ENCODE measurements at regions not wholly inside any gene's neighbourhood (a gene's known extent, or its start where the extent isn't known, plus 50 kb on each side); places are given as distances from the start of the nearest gene placed in this dataset.
A peak's percentile ranks its signal among the peaks of the same experiment; 100 is the strongest.

DNA sequence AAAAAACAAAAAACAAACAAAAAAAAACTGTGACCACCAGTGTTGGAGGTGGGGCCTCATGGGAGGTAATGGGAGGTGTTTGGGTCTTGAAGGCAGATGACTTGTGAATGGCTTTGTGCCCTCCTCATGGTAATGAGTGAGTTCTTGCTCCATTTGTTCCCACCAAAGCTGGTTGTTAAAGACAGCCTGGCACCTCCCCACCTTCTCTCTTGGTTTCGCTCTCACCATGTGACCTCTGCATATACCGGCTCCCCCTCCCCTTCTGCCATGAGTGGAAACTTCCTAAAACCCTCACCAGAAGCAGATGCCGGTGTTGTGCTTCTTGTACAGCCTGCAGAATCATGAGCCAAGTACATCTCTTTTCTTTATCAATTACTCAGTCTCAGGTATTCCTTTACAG is 61.5 kb upstream of the ATP11B start:
- WGBS = 79% methylated on average over 3 of the region's 3 CpGs
- Histone ChIP-seq H3K27ac (ENCODE audit: low read length, poor library complexity, severe bottlenecking) (no peak overlapping the region), H3K4me3 (ENCODE audit: insufficient read depth in 1 of 2, low read depth in 1 of 2, low read length in 2 of 2) (no peak overlapping the region)

DNA sequence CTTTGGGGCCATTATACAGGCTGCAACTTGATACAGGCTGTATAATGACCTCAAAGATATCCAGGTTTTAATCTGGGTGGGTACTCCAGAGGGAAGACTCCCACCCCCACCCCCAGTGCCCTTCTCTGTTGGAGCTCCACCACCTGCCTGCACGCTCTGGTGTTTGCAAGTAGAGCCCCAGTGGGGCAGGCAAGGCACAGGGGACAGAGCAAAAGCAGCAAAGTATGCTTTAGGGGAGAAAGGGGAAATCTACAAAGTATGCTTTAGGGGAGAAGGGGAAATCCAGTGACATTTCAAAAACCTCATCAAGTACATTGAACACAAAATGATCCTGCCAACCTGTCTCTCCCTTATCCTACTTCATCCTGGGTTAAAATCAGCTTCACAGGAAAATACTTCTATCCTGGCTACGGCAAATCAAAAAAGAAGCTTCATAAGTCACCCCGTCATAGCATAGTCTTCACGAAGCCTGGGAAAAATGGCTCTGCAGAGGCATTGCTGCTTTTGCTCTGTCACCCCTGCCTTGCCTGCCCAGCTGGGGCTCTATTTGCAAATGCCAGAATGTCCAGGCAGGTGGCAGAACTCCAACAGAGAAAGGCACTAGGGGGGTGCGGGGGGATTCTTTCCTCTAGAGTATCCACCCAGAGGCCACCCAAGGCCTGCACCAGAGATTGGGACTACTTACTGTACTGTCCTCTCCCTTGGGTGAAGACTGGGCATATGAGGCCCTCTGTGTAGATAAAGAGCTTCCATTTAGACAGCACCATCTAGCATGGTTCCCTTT is 60.9 kb upstream of the ATP11B start:
- H3K36me3 ChIP-seq (ENCODE audit: control insufficient read depth in 1 of 2, insufficient read depth in 2 of 2, low read depth in 1 of 2, low read length in 2 of 2) = no peaks in the 10 kb centered on the region
- H3K14ac ChIP-seq (ENCODE audit: low read length in 2 of 2) = no peak overlapping the region
- no peak for DNase-seq
- H3K4ac ChIP-seq (ENCODE audit: low read depth in 1 of 2, low read length in 2 of 2) = no peak overlapping the region
- H2BK5ac ChIP-seq (ENCODE audit: low read depth, low read length, poor library complexity, severe bottlenecking) = no peak overlapping the region
- H4K8ac ChIP-seq (ENCODE audit: low read length) = no peak overlapping the region
- H3K4me3 ChIP-seq (ENCODE audit: insufficient read depth in 1 of 2, low read depth in 1 of 2, low read length in 2 of 2) = no peak overlapping the region
- H2AFZ ChIP-seq (ENCODE audit: low read depth, low read length) = no peak overlapping the region
- no peak overlapping the region for H3K27ac ChIP-seq (ENCODE audit: low read length, poor library complexity, severe bottlenecking)
- H2BK12ac ChIP-seq (ENCODE audit: low read length in 2 of 2) = no peak overlapping the region
- H3K23ac ChIP-seq (ENCODE audit: low read length in 2 of 2) = peak overlapping the region in 1 of 2 experiments; percentile 42
- no peak overlapping the region for H2BK15ac ChIP-seq (ENCODE audit: low read depth, poor library complexity, severe bottlenecking)
- 78% methylated on average over 4 of the region's 5 CpGs for WGBS
- H3K79me1 ChIP-seq (replicated peaks; ENCODE audit: low read length, poor library complexity, severe bottlenecking) = no peaks in the 10 kb centered on the region
- H2BK120ac ChIP-seq (ENCODE audit: low read depth, low read length) = no peak overlapping the region
- H4K91ac ChIP-seq (ENCODE audit: low read length) = no peak overlapping the region
- H2AK5ac ChIP-seq (ENCODE audit: low read length, severe bottlenecking) = no peak overlapping the region
- no peaks in the 10 kb centered on the region for H3K4me1 ChIP-seq (ENCODE audit: control insufficient read depth, insufficient read depth, low read depth, low read length)
- H3K4me2 ChIP-seq (ENCODE audit: low read length, poor library complexity, severe bottlenecking) = no peak overlapping the region
- no peak overlapping the region for H3K18ac ChIP-seq (ENCODE audit: low read depth in 1 of 2, low read length in 2 of 2)
- peaks cover 5 to 11% of the 10 kb centered on the region in 2 experiments for H3K27me3 ChIP-seq (ENCODE audit: control insufficient read depth in 1 of 2, insufficient read depth in 1 of 2, low read length in 2 of 2)
- H3K9ac ChIP-seq (ENCODE audit: low read length) = no peak overlapping the region
- H3K9me3 ChIP-seq (ENCODE audit: control insufficient read depth, low read length) = no peaks in the 10 kb centered on the region

More for the DNA sequence above, 61.5 kb upstream of the ATP11B start:
- Histone ChIP-seq H3K23ac (ENCODE audit: low read length in 2 of 2) (no peak overlapping the region), H3K4ac (ENCODE audit: low read depth in 1 of 2, low read length in 2 of 2) (no peak overlapping the region), H2AFZ (ENCODE audit: low read depth, low read length) (no peak overlapping the region), H3K18ac (ENCODE audit: low read depth in 1 of 2, low read length in 2 of 2) (no peak overlapping the region), H3K9ac (ENCODE audit: low read length) (no peak overlapping the region), H2BK120ac (ENCODE audit: low read depth, low read length) (no peak overlapping the region), H3K4me2 (ENCODE audit: low read length, poor library complexity, severe bottlenecking) (no peak overlapping the region), H4K91ac (ENCODE audit: low read length) (no peak overlapping the region), H4K8ac (ENCODE audit: low read length) (no peak overlapping the region), H2BK5ac (ENCODE audit: low read depth, low read length, poor library complexity, severe bottlenecking) (no peak overlapping the region), H3K14ac (ENCODE audit: low read length in 2 of 2) (no peak overlapping the region), H2BK12ac (ENCODE audit: low read length in 2 of 2) (no peak overlapping the region), H2AK5ac (ENCODE audit: low read length, severe bottlenecking) (no peak overlapping the region), H3K27me3 (ENCODE audit: control insufficient read depth in 1 of 2, insufficient read depth in 1 of 2, low read length in 2 of 2) (peaks cover 5 to 11% of the 10 kb centered on the region in 2 experiments), H3K79me1 (replicated peaks; ENCODE audit: low read length, poor library complexity, severe bottlenecking) (no peaks in the 10 kb centered on the region), H3K36me3 (ENCODE audit: control insufficient read depth in 1 of 2, insufficient read depth in 2 of 2, low read depth in 1 of 2, low read length in 2 of 2) (no peaks in the 10 kb centered on the region), H2BK15ac (ENCODE audit: low read depth, poor library complexity, severe bottlenecking) (no peak overlapping the region), H3K9me3 (ENCODE audit: control insufficient read depth, low read length) (no peaks in the 10 kb centered on the region), H3K4me1 (ENCODE audit: control insufficient read depth, insufficient read depth, low read depth, low read length) (no peaks in the 10 kb centered on the region)
- DNase-seq = no peak

DNA sequence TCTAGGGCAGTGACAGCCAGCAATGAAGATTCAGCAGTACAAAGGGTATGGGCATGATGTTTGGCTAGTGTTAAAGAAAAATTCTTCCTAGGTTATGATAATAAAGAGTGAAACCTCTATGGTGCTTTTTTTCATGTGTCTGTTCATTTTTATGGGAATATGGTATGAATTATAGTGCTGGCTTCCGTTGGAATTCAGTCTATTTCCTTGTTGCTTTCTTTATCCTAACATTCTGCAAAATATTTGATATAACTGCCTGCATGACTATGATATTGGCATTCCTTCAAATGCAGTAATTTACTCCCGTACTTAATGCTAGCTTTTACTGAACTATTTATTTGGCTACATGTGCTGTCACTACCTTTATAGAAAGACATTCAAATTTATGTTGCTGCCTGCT is 57.6 kb upstream of the ATP11B start:
- Histone ChIP-seq H3K9ac (ENCODE audit: low read length) (no peak overlapping the region), H2AK5ac (ENCODE audit: low read length, severe bottlenecking) (no peak overlapping the region), H2BK12ac (ENCODE audit: low read length in 2 of 2) (no peak overlapping the region), H3K27ac (ENCODE audit: low read length, poor library complexity, severe bottlenecking) (no peak overlapping the region), H3K23ac (ENCODE audit: low read length in 2 of 2) (no peak overlapping the region), H4K8ac (ENCODE audit: low read length) (no peak overlapping the region), H3K27me3 (ENCODE audit: control insufficient read depth in 1 of 2, insufficient read depth in 1 of 2, low read length in 2 of 2) (peaks cover 15 to 22% of the 10 kb centered on the region in 2 experiments), H3K36me3 (ENCODE audit: control insufficient read depth in 1 of 2, insufficient read depth in 2 of 2, low read depth in 1 of 2, low read length in 2 of 2) (no peaks in the 10 kb centered on the region), H3K79me1 (replicated peaks; ENCODE audit: low read length, poor library complexity, severe bottlenecking) (no peaks in the 10 kb centered on the region), H3K4ac (ENCODE audit: low read depth in 1 of 2, low read length in 2 of 2) (no peak overlapping the region), H3K18ac (ENCODE audit: low read depth in 1 of 2, low read length in 2 of 2) (no peak overlapping the region), H2BK5ac (ENCODE audit: low read depth, low read length, poor library complexity, severe bottlenecking) (no peak overlapping the region), H3K4me2 (ENCODE audit: low read length, poor library complexity, severe bottlenecking) (no peak overlapping the region), H2BK15ac (ENCODE audit: low read depth, poor library complexity, severe bottlenecking) (no peak overlapping the region), H3K4me3 (ENCODE audit: insufficient read depth in 1 of 2, low read depth in 1 of 2, low read length in 2 of 2) (no peak overlapping the region), H3K9me3 (ENCODE audit: control insufficient read depth, low read length) (no peaks in the 10 kb centered on the region), H3K14ac (ENCODE audit: low read length in 2 of 2) (no peak overlapping the region), H2BK120ac (ENCODE audit: low read depth, low read length) (no peak overlapping the region), H2AFZ (ENCODE audit: low read depth, low read length) (no peak overlapping the region), H4K91ac (ENCODE audit: low read length) (no peak overlapping the region), H3K4me1 (ENCODE audit: control insufficient read depth, insufficient read depth, low read depth, low read length) (no peaks in the 10 kb centered on the region)
- WGBS = no CpG with 5 or more reads among the region's 2 CpGs
- DNase-seq = no peak

DNA sequence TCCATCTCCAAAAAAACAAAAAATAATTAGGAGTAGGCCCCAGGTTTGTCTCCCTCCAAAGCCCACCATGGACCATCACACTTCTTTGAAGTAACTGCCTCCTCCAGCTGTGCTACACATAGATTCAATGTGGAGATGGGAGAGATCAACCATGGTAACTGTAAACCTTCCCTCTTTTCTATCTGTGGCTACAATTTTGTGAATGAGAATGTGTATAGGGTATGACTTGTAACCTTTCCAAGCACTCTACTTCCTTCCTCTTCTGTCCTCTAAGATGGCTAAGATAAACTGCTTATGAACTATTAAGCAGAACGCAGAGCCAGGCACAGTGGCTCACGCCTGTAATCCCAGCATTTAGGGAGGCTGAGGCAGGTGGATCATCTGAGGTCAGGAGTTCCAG is 55.5 kb upstream of the ATP11B start:
- no peaks in the 10 kb centered on the region for H3K4me1 ChIP-seq (ENCODE audit: control insufficient read depth, insufficient read depth, low read depth, low read length)
- H2BK12ac ChIP-seq (ENCODE audit: low read length in 2 of 2) = no peak overlapping the region
- H3K9ac ChIP-seq (ENCODE audit: low read length) = no peak overlapping the region
- H2BK120ac ChIP-seq (ENCODE audit: low read depth, low read length) = no peak overlapping the region
- H3K4ac ChIP-seq (ENCODE audit: low read depth in 1 of 2, low read length in 2 of 2) = no peak overlapping the region
- no peaks in the 10 kb centered on the region for H3K36me3 ChIP-seq (ENCODE audit: control insufficient read depth in 1 of 2, insufficient read depth in 2 of 2, low read depth in 1 of 2, low read length in 2 of 2)
- H4K91ac ChIP-seq (ENCODE audit: low read length) = no peak overlapping the region
- no peak overlapping the region for H3K14ac ChIP-seq (ENCODE audit: low read length in 2 of 2)
- no peaks in the 10 kb centered on the region for H3K9me3 ChIP-seq (ENCODE audit: control insufficient read depth, low read length)
- no peak overlapping the region for H3K27ac ChIP-seq (ENCODE audit: low read length, poor library complexity, severe bottlenecking)
- H3K79me1 ChIP-seq (replicated peaks; ENCODE audit: low read length, poor library complexity, severe bottlenecking) = no peaks in the 10 kb centered on the region
- no peak overlapping the region for H3K23ac ChIP-seq (ENCODE audit: low read length in 2 of 2)
- no peak overlapping the region for H2BK5ac ChIP-seq (ENCODE audit: low read depth, low read length, poor library complexity, severe bottlenecking)
- no peak overlapping the region for H2AFZ ChIP-seq (ENCODE audit: low read depth, low read length)
- H4K8ac ChIP-seq (ENCODE audit: low read length) = no peak overlapping the region
- no peak overlapping the region for H2BK15ac ChIP-seq (ENCODE audit: low read depth, poor library complexity, severe bottlenecking)
- peaks cover 17 to 18% of the 10 kb centered on the region in 2 experiments for H3K27me3 ChIP-seq (ENCODE audit: control insufficient read depth in 1 of 2, insufficient read depth in 1 of 2, low read length in 2 of 2)
- no peak overlapping the region for H3K4me2 ChIP-seq (ENCODE audit: low read length, poor library complexity, severe bottlenecking)
- no peak for DNase-seq
- H3K4me3 ChIP-seq (ENCODE audit: insufficient read depth in 1 of 2, low read depth in 1 of 2, low read length in 2 of 2) = no peak overlapping the region
- WGBS = 95% methylated on average over 2 of the region's 2 CpGs
- no peak overlapping the region for H2AK5ac ChIP-seq (ENCODE audit: low read length, severe bottlenecking)
- H3K18ac ChIP-seq (ENCODE audit: low read depth in 1 of 2, low read length in 2 of 2) = no peak overlapping the region
